Motor neuron (in vitro differentiated cells): ENCODE measurements at regions not wholly inside any gene's neighbourhood (a gene's known extent, or its start where the extent isn't known, plus 50 kb on each side); places are given as distances from the start of the nearest gene placed in this dataset.

Source experiments
- ATAC-seq, 8 experiments: fragments of 200-7000 bp; cut with Tn5 transposase; replicated peaks in 6 of 8; 2 replicates each; pipeline ENCODE4 v1.8.0; 2021; ENCODE audit warnings: mild to moderate bottlenecking in 8 of 8, moderate library complexity in 8 of 8
- H3K27ac ChIP-seq, 2 donors: fragments of 250-450 bp; sonication (Bioruptor Pico); 2 replicates each; pipeline ENCODE4 v1.9.0; 2021; ENCODE audit warnings: antibody characterized with exemption in 2 of 2, mild to moderate bottlenecking in 2 of 2, moderate library complexity in 1 of 2
- H3K4me1 ChIP-seq, 2 donors: fragments of 250-450 bp; sonication (Bioruptor Pico); replicated peaks in 1 of 2; 2 replicates each; pipeline ENCODE4 v1.6.1; 2021; ENCODE audit warnings: antibody characterized with exemption in 2 of 2, mild to moderate bottlenecking in 2 of 2, moderate library complexity in 1 of 2
- H3K4me3 ChIP-seq, 5 donors: fragments of 250-450 bp; sonication (Bioruptor Pico); 2 replicates each; pipeline ENCODE4 v1.9.0; 2021; ENCODE audit warnings: antibody characterized with exemption in 5 of 5, mild to moderate bottlenecking in 5 of 5, moderate library complexity in 4 of 5
- WGBS, 10 experiments: fragments of 450-650 bp; shearing (Covaris generic); methylation state at CpG; one replicate each; pipeline ENCODE4 v1.0.0; 2022; 5-methylcytosine and 5-hydroxymethylcytosine counted together
- in situ Hi-C, 9 experiments: fragments of 400-800 bp; cut with MboI; loops; one replicate each; pipeline ENCODE4 v1.15.0; 2021; ENCODE audit warnings: low sequenced_read_pairs in 9 of 9, low pct_unique_long_range_greater_than_20kb in 2 of 9; ENCODE audit not compliant: unreplicated experiment in 9 of 9

- H3K4me3 ChIP-seq, result no peak overlapping the region
- no peak overlapping the region for H3K27ac ChIP-seq
- no peak for ATAC-seq
- WGBS, 10 experiments, result 43 to 95% (median 62%) methylated on average over 1 to 20 of the region's 57 CpGs; no CpG with 5 or more reads in 6 of the 10 experiments
- peaks cover 0 to 25% of the 10 kb centered on the region in 2 donors for H3K4me1 ChIP-seq
- in situ Hi-C loops, result no loop called here
Observed at GRCh38 chr7:369476-370258, 79.7 kb downstream of the FOXL3 start.

- in situ Hi-C loops, result no loop called here
- WGBS, 10 experiments, result 66 to 100% (median 84%) methylated on average over 2 to 9 of the region's 13 CpGs; no CpG with 5 or more reads in 5 of the 10 experiments
Observed at GRCh38 chr7:370259-370625, 80.3 kb downstream of the FOXL3 start.

GRCh38 chr7:370775-371118 lies 80.8 kb downstream of the FOXL3 start:
- no peak for ATAC-seq
- Histone ChIP-seq H3K4me1 (peaks cover 0 to 25% of the 10 kb centered on the region in 2 donors), H3K4me3 (no peak overlapping the region), H3K27ac (no peak overlapping the region)
- WGBS, 10 experiments, result 60 to 80% (median 80%) methylated on average over 1 to 2 of the region's 10 CpGs; no CpG with 5 or more reads in 7 of the 10 experiments
- in situ Hi-C loops, result no loop called here

More at GRCh38 chr7:370259-370625, 80.3 kb downstream of the FOXL3 start:
- no peak for ATAC-seq
- Histone ChIP-seq H3K4me1 (peaks cover 0 to 25% of the 10 kb centered on the region in 2 donors), H3K4me3 (no peak overlapping the region), H3K27ac (no peak overlapping the region)

GRCh38 chr7:371119-371778 lies 81.3 kb downstream of the FOXL3 start:
- ATAC-seq, result no peak
- 54 to 100% (median 80%) methylated on average over 1 to 4 of the region's 13 CpGs; no CpG with 5 or more reads in 4 of the 10 experiments for WGBS, 10 experiments
- Histone ChIP-seq H3K4me1 (peaks cover 0 to 25% of the 10 kb centered on the region in 2 donors), H3K4me3 (no peak overlapping the region), H3K27ac (no peak overlapping the region)
- in situ Hi-C loops, result no loop called here

- no peak for ATAC-seq
- in situ Hi-C loops, result no loop called here
- 17 to 100% (median 77%) methylated on average over 1 to 7 of the region's 43 CpGs; no CpG with 5 or more reads in 6 of the 10 experiments for WGBS, 10 experiments
- no peak overlapping the region for H3K4me3 ChIP-seq
- no peak overlapping the region for H3K27ac ChIP-seq
- peaks cover 0 to 29% of the 10 kb centered on the region in 2 donors for H3K4me1 ChIP-seq
Observed at GRCh38 chr7:371779-372545, 82.0 kb downstream of the FOXL3 start.

- 60% methylated on average over 3 of the region's 15 CpGs; no CpG with 5 or more reads in 9 of the 10 experiments for WGBS, 10 experiments
- H3K4me3 ChIP-seq, result no peak overlapping the region
Observed at GRCh38 chr7:372546-372931, 82.6 kb downstream of the FOXL3 start.

GRCh38 chr7:372932-373791 lies 83.2 kb downstream of the FOXL3 start:
- Histone ChIP-seq H3K4me3 (no peak overlapping the region), H3K27ac (peak overlapping the region in 1 of 2 donors; percentile 2), H3K4me1 (peaks cover 0 to 39% of the 10 kb centered on the region in 2 donors)
- peak in 3 of 8 experiments; percentile 27 to 53 (median 52) for ATAC-seq
- in situ Hi-C loops, result no loop called here
- 11 to 72% (median 35%) methylated on average over 2 to 13 of the region's 39 CpGs; no CpG with 5 or more reads in 1 of the 10 experiments for WGBS, 10 experiments

More at GRCh38 chr7:372546-372931, 82.6 kb downstream of the FOXL3 start:
- no peak for ATAC-seq
- in situ Hi-C loops, result no loop called here
- Histone ChIP-seq H3K4me1 (peaks cover 0 to 35% of the 10 kb centered on the region in 2 donors), H3K27ac (no peak overlapping the region)

GRCh38 chr7:373818-374705 lies 84.1 kb downstream of the FOXL3 start:
- no peak overlapping the region for H3K4me3 ChIP-seq
- ATAC-seq, result no peak
- H3K27ac ChIP-seq, result no peak overlapping the region
- H3K4me1 ChIP-seq, result peaks cover 0 to 40% of the 10 kb centered on the region in 2 donors
- in situ Hi-C loops, result no loop called here
- 26 to 61% (median 40%) methylated on average over 1 to 8 of the region's 23 CpGs; no CpG with 5 or more reads in 5 of the 10 experiments for WGBS, 10 experiments

- Histone ChIP-seq H3K4me3 (no peak overlapping the region), H3K27ac (no peak overlapping the region), H3K4me1 (peaks cover 3 to 47% of the 10 kb centered on the region in 2 donors)
- 55 to 100% (median 80%) methylated on average over 1 to 10 of the region's 31 CpGs; no CpG with 5 or more reads in 5 of the 10 experiments for WGBS, 10 experiments
- no peak for ATAC-seq
- in situ Hi-C loops, result no loop called here
Observed at GRCh38 chr7:374706-375311, 84.8 kb downstream of the FOXL3 start.

DNA sequence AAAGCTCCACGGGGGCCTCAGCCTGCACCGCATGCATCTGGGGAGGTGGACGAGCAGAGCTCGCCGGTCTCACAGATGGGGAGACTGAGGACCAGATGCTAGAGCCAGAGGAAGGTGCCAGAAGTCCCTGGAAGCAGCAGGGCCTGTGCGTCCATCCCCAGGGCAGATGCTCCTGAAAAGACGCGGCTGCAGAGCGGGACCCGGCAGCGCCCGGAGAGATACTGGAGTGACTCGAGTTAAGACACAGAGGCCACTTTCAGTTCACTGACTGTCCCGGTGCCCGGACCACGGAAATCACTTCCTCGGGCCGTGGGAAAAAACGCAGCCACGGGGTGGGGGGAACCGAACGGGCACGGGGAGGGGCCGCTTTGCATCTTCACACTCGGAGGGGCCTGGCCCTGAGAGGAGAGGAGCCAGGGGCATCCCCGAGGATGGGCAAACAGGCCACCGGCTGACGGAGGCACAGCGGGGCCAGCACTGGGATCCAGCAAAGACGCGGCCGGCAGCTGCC lies 85.4 kb downstream of the FOXL3 start:
- no peak overlapping the region for H3K27ac ChIP-seq
- H3K4me1 ChIP-seq, result peaks cover 6 to 52% of the 10 kb centered on the region in 2 donors
- WGBS, 10 experiments, result 74% methylated on average over 5 of the region's 32 CpGs; no CpG with 5 or more reads in 9 of the 10 experiments
- ATAC-seq, result no peak
- in situ Hi-C loops, result no loop called here
- H3K4me3 ChIP-seq, result no peak overlapping the region

GRCh38 chr7:375901-376305 lies 85.9 kb downstream of the FOXL3 start:
- H3K4me3 ChIP-seq, result no peak overlapping the region
- H3K27ac ChIP-seq, result no peak overlapping the region
- peaks cover 6 to 56% of the 10 kb centered on the region in 2 donors for H3K4me1 ChIP-seq
- 10 to 54% methylated on average over 2 to 5 of the region's 19 CpGs; no CpG with 5 or more reads in 8 of the 10 experiments for WGBS, 10 experiments
- no peak for ATAC-seq
- in situ Hi-C loops, result no loop called here
